CD14-positive monocyte (primary cell): ENCODE measurements at regions not wholly inside any gene's neighbourhood (a gene's known extent, or its start where the extent isn't known, plus 50 kb on each side); places are given as distances from the start of the nearest gene placed in this dataset.

Experiments used
- DNase-seq, 3 donors: peaks; one replicate each; pipeline ENCODE4 v3.0.0-alpha.2; 2011 to 2022
- H2AFZ ChIP-seq: 2 replicates; pipeline ENCODE4 v1.6.0; 2012; ENCODE audit warnings: mild to moderate bottlenecking, low read depth, low read length, inconsistent platforms; ENCODE audit not compliant: insufficient read depth, poor library complexity, severe bottlenecking
- H3K27ac ChIP-seq, 2 donors: 1 replicate in 1 of 2; 2 replicates in 1 of 2; pipeline ENCODE4 v1.5.1; 2012 to 2013; ENCODE audit warnings: low read length in 2 of 2, control low read depth in 1 of 2, inconsistent platforms in 1 of 2, low read depth in 1 of 2, mild to moderate bottlenecking in 1 of 2
- H3K27me3 ChIP-seq, 2 donors: one replicate each; pipeline versions ENCODE4 v1.6.0 to v1.6.1; 2011 to 2013; ENCODE audit warnings: low read length in 2 of 2; ENCODE audit not compliant: control insufficient read depth in 2 of 2, insufficient read depth in 2 of 2
- H3K36me3 ChIP-seq, 2 donors: replicated peaks in 1 of 2; 1 replicate in 1 of 2; 2 replicates in 1 of 2; pipeline versions ENCODE4 v1.5.1 to v1.6.1; 2012 to 2013; ENCODE audit warnings: low read length in 2 of 2, control low read depth in 1 of 2, inconsistent platforms in 1 of 2, mild to moderate bottlenecking in 1 of 2; ENCODE audit not compliant: insufficient read depth in 2 of 2, control insufficient read depth in 1 of 2
- H3K4me1 ChIP-seq, 2 donors: 1 replicate in 1 of 2; 2 replicates in 1 of 2; pipeline versions ENCODE4 v1.5.1 to v1.6.1; 2012 to 2013; ENCODE audit warnings: low read length in 2 of 2, control low read depth in 1 of 2, inconsistent platforms in 1 of 2, mild to moderate bottlenecking in 1 of 2, moderate library complexity in 1 of 2; ENCODE audit not compliant: insufficient read depth in 2 of 2, control insufficient read depth in 1 of 2
- H3K4me2 ChIP-seq: replicated peaks from 2 replicates; pipeline ENCODE3; 2012; ENCODE audit warnings: low read length, moderate library complexity, mild to moderate bottlenecking; ENCODE audit not compliant: poor library complexity, severe bottlenecking; ENCODE audit errors: extremely low read depth
- H3K4me3 ChIP-seq, 3 experiments: fragments of 200-600 bp in 1 of 3; sonication (generic) in 1 of 3; replicated peaks in 1 of 3; 1 replicate in 2 of 3; 2 replicates in 1 of 3; pipeline ENCODE4 v1.5.1; 2011 to 2013; ENCODE audit warnings: low read length in 3 of 3, mild to moderate bottlenecking in 3 of 3, control low read depth in 2 of 3, low read depth in 2 of 3, inconsistent platforms in 1 of 3, moderate library complexity in 1 of 3
- H3K79me2 ChIP-seq: 2 replicates; pipeline ENCODE4 v1.6.0; 2012; ENCODE audit warnings: mild to moderate bottlenecking, control low read depth, inconsistent platforms, low read length, moderate library complexity; ENCODE audit not compliant: insufficient read depth
- H3K9ac ChIP-seq: 2 replicates; pipeline ENCODE4 v1.6.0; 2017; ENCODE audit warnings: low read length, mild to moderate bottlenecking; ENCODE audit not compliant: insufficient read depth, poor library complexity, severe bottlenecking
- H3K9me3 ChIP-seq, 2 donors: replicated peaks in 1 of 2; 1 replicate in 1 of 2; 2 replicates in 1 of 2; pipeline versions ENCODE4 v1.5.1 to v1.6.1; 2012 to 2013; ENCODE audit warnings: low read length in 2 of 2, control low read depth in 1 of 2; ENCODE audit not compliant: control insufficient read depth in 1 of 2, insufficient read depth in 1 of 2
- H4K20me1 ChIP-seq: 2 replicates; pipeline ENCODE4 v1.6.0; 2012; ENCODE audit warnings: mild to moderate bottlenecking, low read length, control low read depth, moderate library complexity; ENCODE audit not compliant: insufficient read depth
- H3K27ac Mint-ChIP-seq, 7 donors: one replicate each; pipeline ENCODE4 v1.8.0; 2020; ENCODE audit warnings: mild to moderate bottlenecking in 7 of 7, mixed read lengths in 7 of 7, moderate library complexity in 6 of 7, inconsistent platforms in 2 of 7
- H3K27me3 Mint-ChIP-seq, 3 donors: one replicate each; pipeline ENCODE4 v1.8.0; 2021 to 2022; ENCODE audit warnings: low read depth in 3 of 3, mild to moderate bottlenecking in 3 of 3, mixed read lengths in 3 of 3, moderate library complexity in 3 of 3, inconsistent platforms in 1 of 3
- H3K36me3 Mint-ChIP-seq, 2 donors: one replicate each; pipeline ENCODE4 v1.8.0; 2020; ENCODE audit warnings: mixed read lengths in 2 of 2, inconsistent platforms in 1 of 2, mild to moderate bottlenecking in 1 of 2
- H3K4me1 Mint-ChIP-seq: one replicate; pipeline ENCODE4 v1.8.0; 2020; ENCODE audit warnings: mild to moderate bottlenecking, mixed read lengths
- H3K4me3 Mint-ChIP-seq, 2 donors: one replicate each; pipeline ENCODE4 v1.8.0; 2020; ENCODE audit warnings: mild to moderate bottlenecking in 2 of 2, mixed read lengths in 2 of 2, moderate library complexity in 1 of 2
- H3K9me3 Mint-ChIP-seq, 7 donors: one replicate each; pipeline ENCODE4 v1.8.0; 2020 to 2022; ENCODE audit warnings: mixed read lengths in 7 of 7, mild to moderate bottlenecking in 6 of 7, moderate library complexity in 6 of 7, inconsistent platforms in 2 of 7
- WGBS: methylation state at CpG from one replicate; pipeline ENCODE4 v1.1.5; 2013; ENCODE audit warnings: missing lambda C conversion rate; ENCODE audit not compliant: insufficient coverage; 5-methylcytosine and 5-hydroxymethylcytosine counted together
- intact Hi-C, 2 donors: fragments of 100-400 bp; cut with micrococcal nuclease; formaldehyde crosslinking; loops; one replicate each; pipeline versions ENCODE4 v1.15.0 to v1.15.1; 2023
- TF ChIP-seq, protein P1 (sequence below): fragments of 200-600 bp; IDR thresholded peaks from one replicate; pipeline ENCODE4 v1.8.0; 2022; ENCODE audit warnings: antibody characterized with exemption, mild to moderate bottlenecking

GRCh38 chr3:84260596-84260995 lies 698.2 kb upstream of the CADM2 start:
- Histone ChIP-seq H3K27ac (no peak overlapping the region), H2AFZ (no peak overlapping the region), H3K4me3 (no peak overlapping the region), H3K27me3 (no peaks in the 10 kb centered on the region), H3K4me2 (no peak overlapping the region), H3K4me1 (no peaks in the 10 kb centered on the region), H3K9ac (no peak overlapping the region), H3K79me2 (no peaks in the 10 kb centered on the region), H3K36me3 (no peaks in the 10 kb centered on the region), H4K20me1 (no peaks in the 10 kb centered on the region), H3K9me3 (peaks cover 0 to 4% of the 10 kb centered on the region in 2 donors)
- Mint-ChIP-seq H3K27ac (no peak overlapping the region), H3K36me3 (no peaks in the 10 kb centered on the region), H3K9me3 (peaks cover 0 to 2% (median 0%) of the 10 kb centered on the region in 7 donors), H3K4me1 (no peaks in the 10 kb centered on the region), H3K27me3 (no peaks in the 10 kb centered on the region), H3K4me3 (no peak overlapping the region)
- TF ChIP-seq, protein P1, sequence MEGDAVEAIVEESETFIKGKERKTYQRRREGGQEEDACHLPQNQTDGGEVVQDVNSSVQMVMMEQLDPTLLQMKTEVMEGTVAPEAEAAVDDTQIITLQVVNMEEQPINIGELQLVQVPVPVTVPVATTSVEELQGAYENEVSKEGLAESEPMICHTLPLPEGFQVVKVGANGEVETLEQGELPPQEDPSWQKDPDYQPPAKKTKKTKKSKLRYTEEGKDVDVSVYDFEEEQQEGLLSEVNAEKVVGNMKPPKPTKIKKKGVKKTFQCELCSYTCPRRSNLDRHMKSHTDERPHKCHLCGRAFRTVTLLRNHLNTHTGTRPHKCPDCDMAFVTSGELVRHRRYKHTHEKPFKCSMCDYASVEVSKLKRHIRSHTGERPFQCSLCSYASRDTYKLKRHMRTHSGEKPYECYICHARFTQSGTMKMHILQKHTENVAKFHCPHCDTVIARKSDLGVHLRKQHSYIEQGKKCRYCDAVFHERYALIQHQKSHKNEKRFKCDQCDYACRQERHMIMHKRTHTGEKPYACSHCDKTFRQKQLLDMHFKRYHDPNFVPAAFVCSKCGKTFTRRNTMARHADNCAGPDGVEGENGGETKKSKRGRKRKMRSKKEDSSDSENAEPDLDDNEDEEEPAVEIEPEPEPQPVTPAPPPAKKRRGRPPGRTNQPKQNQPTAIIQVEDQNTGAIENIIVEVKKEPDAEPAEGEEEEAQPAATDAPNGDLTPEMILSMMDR = no peak
- no peak for DNase-seq
- intact Hi-C loops = no loop called here
- WGBS = no CpG with 5 or more reads among the region's 3 CpGs

DNA sequence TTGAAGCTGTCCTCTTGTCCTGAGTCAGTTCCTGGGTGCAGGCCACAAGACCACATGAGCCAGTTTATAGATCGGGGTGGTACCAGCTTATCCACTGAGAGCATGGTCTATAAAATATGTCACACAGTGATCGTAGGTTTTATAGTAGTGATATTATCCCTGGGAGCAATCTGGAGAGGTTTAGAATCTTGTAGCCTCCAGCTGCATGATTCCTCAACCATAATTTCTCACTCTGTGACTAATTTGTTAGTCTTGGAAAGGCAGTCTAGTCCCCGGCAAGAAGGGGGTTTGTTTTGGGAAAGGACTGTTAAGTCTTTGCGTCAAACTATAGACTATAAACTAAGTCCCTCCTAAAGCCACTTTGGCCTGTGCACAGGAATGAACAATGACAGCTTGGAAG lies 693.0 kb upstream of the CADM2 start:
- H3K4me1 Mint-ChIP-seq = no peaks in the 10 kb centered on the region
- peaks cover 3 to 6% of the 10 kb centered on the region in 2 donors for H3K9me3 ChIP-seq
- no peak overlapping the region for H2AFZ ChIP-seq
- H3K4me3 Mint-ChIP-seq = no peak overlapping the region
- H3K79me2 ChIP-seq = no peaks in the 10 kb centered on the region
- no peak overlapping the region for H3K9ac ChIP-seq
- no peak for DNase-seq
- WGBS = no CpG with 5 or more reads among the region's 4 CpGs
- H3K4me3 ChIP-seq = no peak overlapping the region
- TF ChIP-seq, protein P1 = no peak
- intact Hi-C loops = no loop called here
- H3K27ac Mint-ChIP-seq = no peak overlapping the region
- no peaks in the 10 kb centered on the region for H4K20me1 ChIP-seq
- H3K4me2 ChIP-seq = no peak overlapping the region
- no peaks in the 10 kb centered on the region for H3K27me3 ChIP-seq
- no peaks in the 10 kb centered on the region for H3K4me1 ChIP-seq
- no peaks in the 10 kb centered on the region for H3K36me3 ChIP-seq
- peaks cover 0 to 5% (median 2%) of the 10 kb centered on the region in 7 donors for H3K9me3 Mint-ChIP-seq
- H3K27me3 Mint-ChIP-seq = no peaks in the 10 kb centered on the region
- no peaks in the 10 kb centered on the region for H3K36me3 Mint-ChIP-seq
- no peak overlapping the region for H3K27ac ChIP-seq
